Mesenchymal stem cell (in vitro differentiated cells and primary cell): ENCODE measurements at regions not wholly inside any gene's neighbourhood (a gene's known extent, or its start where the extent isn't known, plus 50 kb on each side); places are given as distances from the start of the nearest gene placed in this dataset.

ENCODE experiments used
- DNase-seq: peaks from one replicate; pipeline ENCODE4 v3.0.0-alpha.2; 2013
- H2AFZ ChIP-seq: one replicate; pipeline ENCODE4 v1.6.1; 2013; ENCODE audit warnings: low read depth, mild to moderate bottlenecking, control low read depth, inconsistent platforms, low read length, moderate library complexity
- H2AK5ac ChIP-seq: 2 replicates; pipeline ENCODE4 v1.6.1; 2013; ENCODE audit warnings: low read length, moderate library complexity, mild to moderate bottlenecking, inconsistent platforms; ENCODE audit not compliant: severe bottlenecking
- H2BK120ac ChIP-seq: one replicate; pipeline ENCODE4 v1.6.1; 2013; ENCODE audit warnings: low read depth, mild to moderate bottlenecking, inconsistent platforms, low read length, moderate library complexity
- H2BK12ac ChIP-seq, 2 experiments: one replicate each; pipeline ENCODE4 v1.6.1; 2013; ENCODE audit warnings: inconsistent platforms in 2 of 2, low read length in 2 of 2, mild to moderate bottlenecking in 2 of 2, moderate library complexity in 2 of 2, control low read depth in 1 of 2
- H2BK15ac ChIP-seq: one replicate; pipeline ENCODE4 v1.6.1; 2013; ENCODE audit warnings: mild to moderate bottlenecking, low read depth, inconsistent platforms; ENCODE audit not compliant: poor library complexity, severe bottlenecking
- H2BK5ac ChIP-seq: 2 replicates; pipeline ENCODE4 v1.6.1; 2013; ENCODE audit warnings: low read depth, mild to moderate bottlenecking, low read length, control low read depth, inconsistent platforms; ENCODE audit not compliant: poor library complexity, severe bottlenecking
- H3K14ac ChIP-seq, 2 experiments: one replicate each; pipeline ENCODE4 v1.6.1; 2013; ENCODE audit warnings: inconsistent platforms in 2 of 2, low read length in 2 of 2, control low read depth in 1 of 2, mild to moderate bottlenecking in 1 of 2, moderate library complexity in 1 of 2
- H3K18ac ChIP-seq, 2 experiments: one replicate each; pipeline ENCODE4 v1.6.1; 2013; ENCODE audit warnings: inconsistent platforms in 2 of 2, low read length in 2 of 2, control low read depth in 1 of 2, low read depth in 1 of 2, mild to moderate bottlenecking in 1 of 2
- H3K23ac ChIP-seq, 2 experiments: one replicate each; pipeline ENCODE4 v1.6.1; 2013; ENCODE audit warnings: inconsistent platforms in 2 of 2, low read length in 2 of 2, mild to moderate bottlenecking in 2 of 2, moderate library complexity in 2 of 2, control low read depth in 1 of 2
- H3K27ac ChIP-seq: 2 replicates; pipeline ENCODE4 v1.5.1; 2013; ENCODE audit warnings: mild to moderate bottlenecking, moderate library complexity, low read length, control low read depth, inconsistent platforms; ENCODE audit not compliant: poor library complexity, severe bottlenecking
- H3K27me3 ChIP-seq, 2 experiments: 2 replicates each; pipeline versions ENCODE4 v1.6.1 to v1.7.0; 2013; ENCODE audit warnings: low read length in 2 of 2, mild to moderate bottlenecking in 2 of 2, moderate library complexity in 2 of 2, control low read depth in 1 of 2, inconsistent platforms in 1 of 2; ENCODE audit not compliant: control insufficient read depth in 1 of 2, insufficient read depth in 1 of 2
- H3K36me3 ChIP-seq, 2 experiments: 2 replicates each; pipeline versions ENCODE4 v1.6.1 to v1.7.0; 2013; ENCODE audit warnings: low read length in 2 of 2, control low read depth in 1 of 2, inconsistent platforms in 1 of 2, low read depth in 1 of 2, mild to moderate bottlenecking in 1 of 2; ENCODE audit not compliant: insufficient read depth in 2 of 2, control insufficient read depth in 1 of 2
- H3K4ac ChIP-seq, 2 experiments: one replicate each; pipeline ENCODE4 v1.6.1; 2013; ENCODE audit warnings: inconsistent platforms in 2 of 2, low read length in 2 of 2, mild to moderate bottlenecking in 2 of 2, moderate library complexity in 2 of 2, control low read depth in 1 of 2, low read depth in 1 of 2
- H3K4me1 ChIP-seq: 2 replicates; pipeline ENCODE4 v1.6.1; 2013; ENCODE audit warnings: low read depth, low read length, control low read depth; ENCODE audit not compliant: control insufficient read depth, insufficient read depth
- H3K4me2 ChIP-seq: 2 replicates; pipeline ENCODE4 v1.6.1; 2013; ENCODE audit warnings: low read length, mild to moderate bottlenecking, inconsistent platforms; ENCODE audit not compliant: poor library complexity, severe bottlenecking
- H3K4me3 ChIP-seq, 2 experiments: 2 replicates each; pipeline versions ENCODE4 v1.5.1 to v1.7.0; 2013; ENCODE audit warnings: low read length in 2 of 2, mild to moderate bottlenecking in 2 of 2, control low read depth in 1 of 2, low read depth in 1 of 2; ENCODE audit not compliant: insufficient read depth in 1 of 2
- H3K79me1 ChIP-seq: replicated peaks from 2 replicates; pipeline ENCODE4 v1.6.1; 2013; ENCODE audit warnings: mild to moderate bottlenecking, control low read depth, low read length, inconsistent platforms; ENCODE audit not compliant: poor library complexity, severe bottlenecking
- H3K9ac ChIP-seq: 2 replicates; pipeline ENCODE4 v1.7.0; 2013; ENCODE audit warnings: mild to moderate bottlenecking, low read length, moderate library complexity
- H3K9me3 ChIP-seq: 2 replicates; pipeline ENCODE4 v1.7.0; 2013; ENCODE audit warnings: mild to moderate bottlenecking, low read length; ENCODE audit not compliant: control insufficient read depth
- H4K8ac ChIP-seq: one replicate; pipeline ENCODE4 v1.6.1; 2013; ENCODE audit warnings: inconsistent platforms, mild to moderate bottlenecking, low read length, moderate library complexity
- H4K91ac ChIP-seq: one replicate; pipeline ENCODE4 v1.6.1; 2013; ENCODE audit warnings: mild to moderate bottlenecking, low read length, inconsistent platforms
- WGBS: methylation state at CpG from one replicate; pipeline ENCODE4 v1.1.7; 2013; ENCODE audit warnings: mixed read lengths; 5-methylcytosine and 5-hydroxymethylcytosine counted together

- Histone ChIP-seq H4K8ac (no peak overlapping the region), H3K4ac (no peak overlapping the region), H3K9me3 (no peaks in the 10 kb centered on the region), H3K23ac (no peak overlapping the region), H2BK15ac (no peak overlapping the region), H3K4me3 (no peak overlapping the region), H3K18ac (no peak overlapping the region), H3K4me2 (peak overlapping the region; percentile 30), H3K79me1 (no peaks in the 10 kb centered on the region), H2BK12ac (no peak overlapping the region), H2BK5ac (no peak overlapping the region), H2BK120ac (no peak overlapping the region), H3K36me3 (no peaks in the 10 kb centered on the region), H3K27ac (no peak overlapping the region), H3K27me3 (peaks cover 19 to 88% of the 10 kb centered on the region in 2 experiments), H2AFZ (no peak overlapping the region), H3K9ac (no peak overlapping the region), H3K14ac (no peak overlapping the region), H3K4me1 (no peaks in the 10 kb centered on the region), H4K91ac (no peak overlapping the region), H2AK5ac (no peak overlapping the region)
- WGBS, result 18% methylated on average over 17 of the region's 21 CpGs
- DNase-seq, result peak; percentile 64
Measured at GRCh38 chr20:56974499-56975250, 291.8 kb downstream of the BMP7 start.

- no peak overlapping the region for H3K23ac ChIP-seq
- no peak overlapping the region for H2BK15ac ChIP-seq
- H3K9ac ChIP-seq, result no peak overlapping the region
- H4K91ac ChIP-seq, result no peak overlapping the region
- DNase-seq, result no peak
- H3K4me2 ChIP-seq, result no peak overlapping the region
- no peak overlapping the region for H2BK12ac ChIP-seq
- 96% methylated on average over 2 of the region's 2 CpGs for WGBS
- no peak overlapping the region for H3K18ac ChIP-seq
- H4K8ac ChIP-seq, result no peak overlapping the region
- H3K27ac ChIP-seq, result no peak overlapping the region
- H3K79me1 ChIP-seq, result no peaks in the 10 kb centered on the region
- no peaks in the 10 kb centered on the region for H3K36me3 ChIP-seq
- H3K4me3 ChIP-seq, result no peak overlapping the region
- no peak overlapping the region for H2BK5ac ChIP-seq
- no peak overlapping the region for H3K14ac ChIP-seq
- H3K4ac ChIP-seq, result no peak overlapping the region
- H3K27me3 ChIP-seq, result peaks cover 18 to 95% of the 10 kb centered on the region in 2 experiments
- H3K4me1 ChIP-seq, result no peaks in the 10 kb centered on the region
- no peaks in the 10 kb centered on the region for H3K9me3 ChIP-seq
- no peak overlapping the region for H2AFZ ChIP-seq
- H2BK120ac ChIP-seq, result no peak overlapping the region
- no peak overlapping the region for H2AK5ac ChIP-seq
Measured at GRCh38 chr20:56975838-56976237, 290.6 kb downstream of the BMP7 start.

DNA sequence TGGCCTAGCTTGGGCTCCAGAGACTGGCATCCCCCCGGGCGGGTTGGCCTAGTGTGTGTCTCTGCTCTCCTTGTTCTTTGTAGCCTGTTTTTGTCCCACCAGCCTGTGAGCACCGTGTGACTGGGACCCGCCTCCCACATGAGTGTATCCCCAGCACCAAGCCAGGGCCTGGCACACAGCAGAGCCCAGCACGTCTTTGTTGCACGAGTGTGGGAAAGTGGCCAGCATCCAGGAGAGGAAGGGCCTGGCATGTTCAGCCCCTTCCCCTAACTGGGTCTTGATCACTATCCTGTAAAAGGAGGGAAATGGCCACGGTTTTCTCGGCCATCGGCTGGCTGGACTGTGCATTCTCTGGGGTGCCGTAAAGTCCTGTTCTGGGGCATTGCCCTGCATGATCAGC is 290.1 kb downstream of the BMP7 start:
- no peaks in the 10 kb centered on the region for H3K9me3 ChIP-seq
- H3K4me1 ChIP-seq, result no peaks in the 10 kb centered on the region
- no peak overlapping the region for H3K18ac ChIP-seq
- no peak overlapping the region for H4K91ac ChIP-seq
- peaks cover 13 to 95% of the 10 kb centered on the region in 2 experiments for H3K27me3 ChIP-seq
- no peak overlapping the region for H3K14ac ChIP-seq
- no peak overlapping the region for H3K4ac ChIP-seq
- H2BK15ac ChIP-seq, result no peak overlapping the region
- H3K27ac ChIP-seq, result no peak overlapping the region
- no peak overlapping the region for H4K8ac ChIP-seq
- H2BK5ac ChIP-seq, result no peak overlapping the region
- H2BK12ac ChIP-seq, result no peak overlapping the region
- no peak overlapping the region for H3K4me3 ChIP-seq
- H3K4me2 ChIP-seq, result no peak overlapping the region
- no peak overlapping the region for H3K9ac ChIP-seq
- H2AFZ ChIP-seq, result no peak overlapping the region
- H2AK5ac ChIP-seq, result no peak overlapping the region
- no peaks in the 10 kb centered on the region for H3K79me1 ChIP-seq
- no peak overlapping the region for H2BK120ac ChIP-seq
- no peak for DNase-seq
- WGBS, result 94% methylated on average over 10 of the region's 10 CpGs
- H3K23ac ChIP-seq, result no peak overlapping the region
- H3K36me3 ChIP-seq, result no peaks in the 10 kb centered on the region

DNA sequence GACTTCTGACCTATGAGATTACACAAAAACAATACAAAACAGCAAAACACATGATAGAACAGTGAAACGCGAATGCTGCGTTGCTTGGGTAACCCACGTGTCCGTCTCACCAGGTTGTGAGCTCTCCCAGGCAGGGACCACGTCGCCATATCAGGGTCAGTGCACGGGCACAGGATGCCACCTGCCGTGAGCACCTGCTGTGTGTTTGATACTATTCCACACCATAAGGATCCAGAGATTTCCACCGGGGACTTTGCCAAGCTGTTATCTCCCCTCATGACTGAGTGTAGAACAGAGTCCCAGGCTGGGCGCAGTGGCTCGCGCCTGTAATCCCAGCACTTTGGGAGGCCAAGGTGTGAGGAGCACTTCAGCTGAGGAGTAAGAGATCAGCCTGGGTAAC is 288.0 kb downstream of the BMP7 start:
- H3K18ac ChIP-seq, result no peak overlapping the region
- H3K4me1 ChIP-seq, result peaks cover 2% of the 10 kb centered on the region
- H3K79me1 ChIP-seq, result no peaks in the 10 kb centered on the region
- WGBS, result 85% methylated on average over 12 of the region's 13 CpGs
- no peak overlapping the region for H2AFZ ChIP-seq
- no peaks in the 10 kb centered on the region for H3K36me3 ChIP-seq
- H3K27me3 ChIP-seq, result peaks cover 8 to 89% of the 10 kb centered on the region in 2 experiments
- no peak overlapping the region for H2BK15ac ChIP-seq
- no peak overlapping the region for H2BK120ac ChIP-seq
- H3K9me3 ChIP-seq, result no peaks in the 10 kb centered on the region
- no peak overlapping the region for H3K14ac ChIP-seq
- no peak overlapping the region for H2BK5ac ChIP-seq
- H3K4me2 ChIP-seq, result no peak overlapping the region
- no peak overlapping the region for H4K91ac ChIP-seq
- H3K23ac ChIP-seq, result no peak overlapping the region
- no peak for DNase-seq
- no peak overlapping the region for H3K9ac ChIP-seq
- H3K4me3 ChIP-seq, result no peak overlapping the region
- H3K4ac ChIP-seq, result no peak overlapping the region
- no peak overlapping the region for H3K27ac ChIP-seq
- no peak overlapping the region for H2AK5ac ChIP-seq
- no peak overlapping the region for H4K8ac ChIP-seq
- no peak overlapping the region for H2BK12ac ChIP-seq
